H1 (cell line): ENCODE measurements at regions not wholly inside any gene's neighbourhood (a gene's known extent, or its start where the extent isn't known, plus 50 kb on each side); places are given as distances from the start of the nearest gene placed in this dataset.

Source experiments
- CTCF ChIA-PET: fragments of 300-600 bp; sonication (Branson Sonifier 250); formaldehyde crosslinking; loops from one replicate; lab custom pipeline; 2021; ENCODE audit not compliant: partially characterized antibody; lab: Charles Lee
- POLR2A ChIA-PET: fragments of 300-600 bp; sonication (Branson Sonifier 250); formaldehyde crosslinking; loops from one replicate; lab custom pipeline; 2021; ENCODE audit warnings: inconsistent platforms; ENCODE audit not compliant: partially characterized antibody; lab: Charles Lee
- DNase-seq, 2 experiments: peaks; one replicate each; pipeline versions ENCODE4 v3.0.0 to v3.0.0-alpha.2; 2010 to 2022; ENCODE audit warnings: low spot score in 2 of 2, low read depth in 1 of 2, mixed read lengths in 1 of 2
- FAIRE-seq: peaks from 2 replicates; lab custom pipeline; 2011; peaks lifted over from hg19 to GRCh38; lab: Jason Lieb, UNC
- H2AFZ ChIP-seq: 2 replicates; pipeline ENCODE4 v1.8.1; 2012; ENCODE audit warnings: low read length, inconsistent platforms
- H2AK5ac ChIP-seq: 2 replicates; pipeline ENCODE4 v1.6.1; 2013; ENCODE audit warnings: low read depth, low read length
- H2BK120ac ChIP-seq: replicated peaks from 2 replicates; pipeline ENCODE3; 2013; ENCODE audit warnings: low read depth, low read length, inconsistent platforms
- H2BK12ac ChIP-seq: 2 replicates; pipeline ENCODE4 v1.6.1; 2013; ENCODE audit warnings: low read depth, low read length
- H2BK15ac ChIP-seq: 2 replicates; pipeline ENCODE4 v1.6.1; 2013; ENCODE audit warnings: low read length
- H2BK20ac ChIP-seq: 2 replicates; pipeline ENCODE4 v1.6.1; 2013; ENCODE audit warnings: low read length
- H2BK5ac ChIP-seq: 2 replicates; pipeline ENCODE4 v1.6.1; 2013; ENCODE audit warnings: low read depth, low read length
- H3K14ac ChIP-seq: 2 replicates; pipeline ENCODE4 v1.6.1; 2013; ENCODE audit warnings: inconsistent platforms; ENCODE audit not compliant: insufficient read length
- H3K18ac ChIP-seq: 2 replicates; pipeline ENCODE4 v1.6.1; 2013; ENCODE audit warnings: low read length; ENCODE audit errors: extremely low read depth
- H3K23ac ChIP-seq: 2 replicates; pipeline ENCODE4 v1.6.1; 2013; ENCODE audit warnings: inconsistent platforms; ENCODE audit not compliant: insufficient read length
- H3K23me2 ChIP-seq: 2 replicates; pipeline ENCODE4 v1.6.1; 2013; ENCODE audit warnings: low read depth, low read length
- H3K27ac ChIP-seq: 2 replicates; pipeline ENCODE4 v1.6.1; 2011; ENCODE audit warnings: low read depth, low read length, inconsistent platforms
- H3K27me3 ChIP-seq, 4 experiments: replicated peaks in 1 of 4; 1 replicate in 1 of 4; 2 replicates in 3 of 4; pipeline versions ENCODE4 v1.6.1 to v1.8.1; 2011 to 2013; ENCODE audit warnings: low read length in 3 of 4, mild to moderate bottlenecking in 3 of 4, inconsistent platforms in 2 of 4, mixed read lengths in 2 of 4, moderate library complexity in 1 of 4; ENCODE audit not compliant: control insufficient read depth in 3 of 4, insufficient read depth in 3 of 4; ENCODE audit errors: extremely low read depth in 1 of 4
- H3K36me3 ChIP-seq, 4 experiments: 2 replicates each; pipeline versions ENCODE4 v1.6.1 to v1.8.1; 2011 to 2013; ENCODE audit warnings: mild to moderate bottlenecking in 4 of 4, low read length in 3 of 4, moderate library complexity in 2 of 4, control low read depth in 1 of 4, inconsistent platforms in 1 of 4; ENCODE audit not compliant: insufficient read depth in 4 of 4, control insufficient read depth in 2 of 4
- H3K4ac ChIP-seq: replicated peaks from 2 replicates; pipeline ENCODE3; 2013; ENCODE audit warnings: low read length, low read depth, mixed read lengths, inconsistent platforms; ENCODE audit not compliant: insufficient read length
- H3K4me1 ChIP-seq, 4 experiments: replicated peaks in 1 of 4; 1 replicate in 1 of 4; 2 replicates in 3 of 4; pipeline versions ENCODE4 v1.6.1 to v1.8.1; 2011 to 2013; ENCODE audit warnings: low read length in 3 of 4, inconsistent platforms in 2 of 4, mixed read lengths in 1 of 4; ENCODE audit not compliant: insufficient read depth in 4 of 4, control insufficient read depth in 3 of 4
- H3K4me2 ChIP-seq, 2 experiments: 2 replicates each; pipeline versions ENCODE4 v1.6.1 to v1.8.1; 2011 to 2013; ENCODE audit warnings: low read depth in 2 of 2, low read length in 2 of 2, control low read depth in 1 of 2, inconsistent platforms in 1 of 2, mild to moderate bottlenecking in 1 of 2; ENCODE audit not compliant: insufficient read depth in 1 of 2
- H3K4me3 ChIP-seq, 4 experiments: fragments of 200-600, 300-600 bp in 1 of 4; sonication (generic), shearing (Covaris generic), sonication (Bioruptor Twin) in 1 of 4; 2 replicates each; pipeline versions ENCODE4 v1.5.1 to v1.8.1; 2011 to 2016; ENCODE audit warnings: low read length in 4 of 4, low read depth in 3 of 4, control low read depth in 2 of 4, inconsistent platforms in 2 of 4, mild to moderate bottlenecking in 2 of 4, mixed read lengths in 1 of 4, moderate library complexity in 1 of 4; ENCODE audit not compliant: insufficient read depth in 2 of 4; ENCODE audit errors: extremely low read depth in 1 of 4
- H3K56ac ChIP-seq: replicated peaks from 2 replicates; pipeline ENCODE3; 2013; ENCODE audit warnings: low read depth, mild to moderate bottlenecking, mixed read lengths, low read length, inconsistent platforms; ENCODE audit not compliant: insufficient read length
- H3K79me1 ChIP-seq: 2 replicates; pipeline ENCODE4 v1.6.1; 2013; ENCODE audit warnings: low read depth, low read length, control low read depth
- H3K79me2 ChIP-seq, 2 experiments: 2 replicates each; pipeline versions ENCODE4 v1.6.1 to v1.8.1; 2012 to 2013; ENCODE audit warnings: low read length in 2 of 2, mild to moderate bottlenecking in 2 of 2, inconsistent platforms in 1 of 2; ENCODE audit not compliant: insufficient read depth in 2 of 2, control insufficient read depth in 1 of 2
- H3K9ac ChIP-seq, 4 experiments: replicated peaks in 1 of 4; 1 replicate in 1 of 4; 2 replicates in 3 of 4; pipeline versions ENCODE4 v1.6.1 to v1.8.1; 2011 to 2013; ENCODE audit warnings: low read depth in 3 of 4, low read length in 3 of 4, control low read depth in 2 of 4, mild to moderate bottlenecking in 2 of 4, moderate library complexity in 2 of 4, inconsistent platforms in 1 of 4; ENCODE audit errors: extremely low read depth in 1 of 4
- H3K9me3 ChIP-seq, 2 experiments: 2 replicates each; pipeline versions ENCODE4 v1.6.1 to v1.8.1; 2012 to 2013; ENCODE audit warnings: mild to moderate bottlenecking in 2 of 2, moderate library complexity in 2 of 2, control low read depth in 1 of 2, inconsistent platforms in 1 of 2, low read depth in 1 of 2, low read length in 1 of 2, mixed read lengths in 1 of 2; ENCODE audit not compliant: insufficient read depth in 2 of 2
- H4K20me1 ChIP-seq, 2 experiments: replicated peaks in 1 of 2; 2 replicates each; pipeline versions ENCODE3 to v1.8.1; 2011 to 2013; ENCODE audit warnings: inconsistent platforms in 2 of 2, low read length in 2 of 2, mild to moderate bottlenecking in 1 of 2; ENCODE audit not compliant: insufficient read depth in 2 of 2, control insufficient read depth in 1 of 2
- H4K5ac ChIP-seq: 2 replicates; pipeline ENCODE4 v1.6.1; 2013; ENCODE audit warnings: low read length, low read depth, mixed read lengths, inconsistent platforms; ENCODE audit not compliant: insufficient read length
- H4K8ac ChIP-seq: 2 replicates; pipeline ENCODE4 v1.8.0; 2013; ENCODE audit warnings: mild to moderate bottlenecking, moderate library complexity, low read length, inconsistent platforms; ENCODE audit not compliant: insufficient read depth; ENCODE audit errors: extremely low read depth
- H4K91ac ChIP-seq: replicated peaks from 2 replicates; pipeline ENCODE3; 2013; ENCODE audit warnings: low read length, mixed read lengths, inconsistent platforms; ENCODE audit not compliant: insufficient read length
- ATF2 ChIP-seq: IDR thresholded peaks from 2 replicates; pipeline ENCODE4 v1.6.1; 2012; ENCODE audit warnings: low read length, inconsistent platforms
- EGR1 ChIP-seq: IDR thresholded peaks from 2 replicates; pipeline ENCODE4 v1.6.1; 2011; ENCODE audit warnings: low read depth, low read length, borderline replicate concordance
- TBP ChIP-seq: IDR thresholded peaks from 2 replicates; pipeline ENCODE4 v1.6.1; 2011; ENCODE audit warnings: low read depth, low read length, improper control_type of control experiment
- WGBS, 2 experiments: shearing (Covaris generic) in 1 of 2; methylation state at CpG; one replicate each; pipeline versions ENCODE4 v1.1.6 to v1.1.7; 2013 to 2015; ENCODE audit warnings: low lambda C conversion rate in 2 of 2, mixed read lengths in 2 of 2, inconsistent platforms in 1 of 2, low coverage in 1 of 2, missing lambda C conversion rate in 1 of 2; ENCODE audit not compliant: insufficient replicate concordance in 2 of 2, insufficient coverage in 1 of 2, insufficient read length in 1 of 2; ENCODE audit errors: extremely low coverage in 1 of 2, missing lambda C conversion rate in 1 of 2; 5-methylcytosine and 5-hydroxymethylcytosine counted together

GRCh38 chr22:48256041-48256739 is 1493.7 kb downstream of the TBC1D22A start:
- H2BK12ac ChIP-seq = no peak overlapping the region
- TF ChIP-seq TBP = no peak
- TF ChIP-seq ATF2 = no peak
- TF ChIP-seq EGR1 = no peak
- H2BK5ac ChIP-seq = no peak overlapping the region
- H2BK20ac ChIP-seq = no peak overlapping the region
- 90% methylated on average over 17 of the region's 17 CpGs; no CpG with 5 or more reads in 1 of the 2 experiments for WGBS, 2 experiments
- H3K9me3 ChIP-seq = no peaks in the 10 kb centered on the region
- ChIA-PET POLR2A (no interaction called here), CTCF (interaction anchor here (0.6 to 1.2 kb wide), 3 partner anchors 11 to 408 kb away, joined by 3 to 4 read pairs (median 3); no protein-coding TSS in a partner anchor)
- H4K5ac ChIP-seq = no peak overlapping the region
- peaks cover 5% of the 10 kb centered on the region; the same call in 1 of the 2 replicates for H3K23me2 ChIP-seq
- DNase-seq = no peak
- H3K9ac ChIP-seq = no peak overlapping the region
- H4K91ac ChIP-seq = no peak overlapping the region
- FAIRE-seq = no peak
- H4K20me1 ChIP-seq = no peaks in the 10 kb centered on the region
- H3K4me1 ChIP-seq = peaks cover 3 to 7% (median 5%) of the 10 kb centered on the region in 4 experiments
- H3K23ac ChIP-seq = no peak overlapping the region
- no peak overlapping the region for H3K4ac ChIP-seq
- no peak overlapping the region for H3K56ac ChIP-seq
- H3K27ac ChIP-seq = no peak overlapping the region
- H3K18ac ChIP-seq = no peak overlapping the region; the same call in 1 of the 2 replicates
- H2BK15ac ChIP-seq = no peak overlapping the region
- no peak overlapping the region for H2AK5ac ChIP-seq
- H3K14ac ChIP-seq = no peak overlapping the region
- H2BK120ac ChIP-seq = no peak overlapping the region
- no peaks in the 10 kb centered on the region for H3K79me1 ChIP-seq
- no peak overlapping the region for H3K4me2 ChIP-seq
- H3K27me3 ChIP-seq = 0 out of 7 replicates have a peak, but pooled peaks cover 0 to 8% (median 0%) of the 10 kb centered on the region in 4 experiments
- no peak overlapping the region for H2AFZ ChIP-seq
- no peaks in the 10 kb centered on the region for H3K36me3 ChIP-seq
- no peak overlapping the region for H4K8ac ChIP-seq
- H3K4me3 ChIP-seq = no peak overlapping the region
- no peaks in the 10 kb centered on the region for H3K79me2 ChIP-seq
